OCI-LY7 (cell line): ENCODE measurements at regions not wholly inside any gene's neighbourhood (a gene's known extent, or its start where the extent isn't known, plus 50 kb on each side); places are given as distances from the start of the nearest gene placed in this dataset.

ENCODE experiments used
- BruUV-seq: library from RNA; stranded (reverse); fragments of 400-500 nt; replicated peaks from 2 replicates; lab custom pipeline; 2021; lab: Mats Ljungman, UMichigan
- CTCF ChIA-PET: fragments of 300-600 bp; sonication (Branson Sonifier 250); formaldehyde crosslinking; loops from one replicate; lab custom pipeline; 2022; ENCODE audit warnings: antibody characterized with exemption; ENCODE audit not compliant: unreplicated experiment; lab: Charles Lee
- POLR2A ChIA-PET: fragments of 300-600 bp; sonication (Branson Sonifier 250); formaldehyde crosslinking; loops from one replicate; lab custom pipeline; 2022; ENCODE audit warnings: antibody characterized with exemption; lab: Charles Lee
- DNase-seq: peaks from one replicate; pipeline ENCODE4 v3.0.0-alpha.2; 2015; ENCODE audit warnings: low spot score
- H2AFZ ChIP-seq: fragments of 200-600 bp; sonication (generic), shearing (Covaris generic); 2 replicates; pipeline ENCODE4 v1.6.1; 2014; ENCODE audit warnings: mild to moderate bottlenecking, antibody characterized with exemption, low read length, moderate library complexity
- H3K27ac ChIP-seq: fragments of 200-600 bp; sonication (generic); 2 replicates; pipeline ENCODE4 v1.5.1; 2014; ENCODE audit warnings: mixed run types, low read depth, mild to moderate bottlenecking, moderate library complexity, low read length, inconsistent platforms; ENCODE audit not compliant: poor library complexity, severe bottlenecking
- H3K36me3 ChIP-seq: fragments of 200-600 bp; sonication (generic); 2 replicates; pipeline ENCODE4 v1.6.1; 2014; ENCODE audit warnings: mild to moderate bottlenecking, antibody characterized with exemption, low read length, moderate library complexity, mixed read lengths; ENCODE audit not compliant: insufficient read depth
- H3K4me1 ChIP-seq: fragments of 200-600 bp; sonication (generic); 2 replicates; pipeline ENCODE4 v1.5.1; 2014; ENCODE audit warnings: mild to moderate bottlenecking, low read length; ENCODE audit not compliant: insufficient read depth, poor library complexity, severe bottlenecking
- H3K4me2 ChIP-seq: fragments of 200-600 bp; sonication (generic); 2 replicates; pipeline ENCODE4 v1.6.1; 2014; ENCODE audit warnings: mild to moderate bottlenecking, low read length
- H3K4me3 ChIP-seq: fragments of 200-600 bp; sonication (generic); 2 replicates; pipeline ENCODE4 v1.5.1; 2014; ENCODE audit warnings: mild to moderate bottlenecking, low read depth, low read length; ENCODE audit not compliant: poor library complexity, severe bottlenecking
- H3K79me2 ChIP-seq: fragments of 200-600 bp; sonication (generic); 2 replicates; pipeline ENCODE4 v1.6.1; 2016; ENCODE audit warnings: low read depth, mild to moderate bottlenecking, low read length, moderate library complexity, mixed read lengths; ENCODE audit not compliant: insufficient read depth
- H3K9me2 ChIP-seq: fragments of 200-600 bp; sonication (generic); 2 replicates; pipeline ENCODE4 v1.6.1; 2016; ENCODE audit warnings: mild to moderate bottlenecking, low read length, mixed read lengths; ENCODE audit not compliant: insufficient read depth
- H3K9me3 ChIP-seq: fragments of 200-600 bp; sonication (generic); 2 replicates; pipeline ENCODE4 v1.6.1; 2014; ENCODE audit warnings: mild to moderate bottlenecking, mixed run types, low read length, mixed read lengths
- H4K20me1 ChIP-seq: fragments of 200-600 bp; sonication (generic); 2 replicates; pipeline ENCODE4 v1.6.1; 2014; ENCODE audit warnings: mild to moderate bottlenecking, antibody characterized with exemption, low read length, moderate library complexity, mixed read lengths; ENCODE audit not compliant: insufficient read depth
- EZH2phosphoT487 ChIP-seq: fragments of 200-600 bp; sonication (generic); IDR thresholded peaks from 2 replicates; pipeline ENCODE4 v1.6.1; 2018; ENCODE audit warnings: low read depth, borderline replicate concordance, mild to moderate bottlenecking, mixed run types, antibody characterized with exemption, low read length, moderate library complexity, mixed read lengths
- intact Hi-C: fragments of 100-400 bp; cut with micrococcal nuclease; formaldehyde crosslinking; loops from one replicate; pipeline ENCODE4 v1.10.0; 2022; ENCODE audit not compliant: unreplicated experiment
- TF ChIP-seq, protein P1 (sequence below): fragments of 200-600 bp; sonication (generic); conservative IDR thresholded peaks from 2 replicates; pipeline ENCODE4 v1.5.1; 2014; ENCODE audit warnings: mild to moderate bottlenecking, antibody characterized with exemption, low read length, moderate library complexity, mixed read lengths

- H2AFZ ChIP-seq, result peak overlapping the region; percentile 73
- no peak for TF ChIP-seq EZH2phosphoT487
- TF ChIP-seq, protein P1, sequence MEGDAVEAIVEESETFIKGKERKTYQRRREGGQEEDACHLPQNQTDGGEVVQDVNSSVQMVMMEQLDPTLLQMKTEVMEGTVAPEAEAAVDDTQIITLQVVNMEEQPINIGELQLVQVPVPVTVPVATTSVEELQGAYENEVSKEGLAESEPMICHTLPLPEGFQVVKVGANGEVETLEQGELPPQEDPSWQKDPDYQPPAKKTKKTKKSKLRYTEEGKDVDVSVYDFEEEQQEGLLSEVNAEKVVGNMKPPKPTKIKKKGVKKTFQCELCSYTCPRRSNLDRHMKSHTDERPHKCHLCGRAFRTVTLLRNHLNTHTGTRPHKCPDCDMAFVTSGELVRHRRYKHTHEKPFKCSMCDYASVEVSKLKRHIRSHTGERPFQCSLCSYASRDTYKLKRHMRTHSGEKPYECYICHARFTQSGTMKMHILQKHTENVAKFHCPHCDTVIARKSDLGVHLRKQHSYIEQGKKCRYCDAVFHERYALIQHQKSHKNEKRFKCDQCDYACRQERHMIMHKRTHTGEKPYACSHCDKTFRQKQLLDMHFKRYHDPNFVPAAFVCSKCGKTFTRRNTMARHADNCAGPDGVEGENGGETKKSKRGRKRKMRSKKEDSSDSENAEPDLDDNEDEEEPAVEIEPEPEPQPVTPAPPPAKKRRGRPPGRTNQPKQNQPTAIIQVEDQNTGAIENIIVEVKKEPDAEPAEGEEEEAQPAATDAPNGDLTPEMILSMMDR, result peak; percentile 75
- CTCF ChIA-PET, result no interaction called here
Measured at GRCh38 chr4:186948361-186949242, 224.9 kb upstream of the FAT1 start.

GRCh38 chr4:186949847-186950246 lies 226.2 kb upstream of the FAT1 start:
- POLR2A ChIA-PET, result no interaction called here
- H3K4me1 ChIP-seq, result peaks cover 20% of the 10 kb centered on the region

More at GRCh38 chr4:186948361-186949242, 224.9 kb upstream of the FAT1 start:
- Histone ChIP-seq H3K4me1 (peaks cover 24% of the 10 kb centered on the region), H3K79me2 (no peaks in the 10 kb centered on the region), H3K4me3 (no peak overlapping the region), H3K27ac (no peak overlapping the region), H3K36me3 (no peaks in the 10 kb centered on the region), H3K9me3 (no peaks in the 10 kb centered on the region), H3K9me2 (no peaks in the 10 kb centered on the region), H4K20me1 (no peaks in the 10 kb centered on the region), H3K4me2 (peak overlapping the region; percentile 20; the same call in 1 of the 2 replicates)
- BruUV-seq, result no TSS peak
- DNase-seq, result peak; percentile 67
- intact Hi-C loops, result no loop called here
- POLR2A ChIA-PET, result no interaction called here

More at GRCh38 chr4:186949847-186950246, 226.2 kb upstream of the FAT1 start:
- intact Hi-C loops, result no loop called here
- Histone ChIP-seq H3K9me3 (no peaks in the 10 kb centered on the region), H3K36me3 (no peaks in the 10 kb centered on the region), H3K27ac (no peak overlapping the region), H3K4me2 (no peak overlapping the region), H3K9me2 (no peaks in the 10 kb centered on the region), H4K20me1 (no peaks in the 10 kb centered on the region), H3K4me3 (no peak overlapping the region), H2AFZ (peak overlapping the region; percentile 73; the same call in 1 of the 2 replicates), H3K79me2 (no peaks in the 10 kb centered on the region)
- CTCF ChIA-PET, result no interaction called here
- TF ChIP-seq, protein P1, result no peak
- TF ChIP-seq EZH2phosphoT487, result no peak
- BruUV-seq, result no TSS peak
- no peak for DNase-seq
